ENCODE measurements at regions not wholly inside any gene's neighbourhood (a gene's known extent, or its start where the extent isn't known, plus 50 kb on each side); places are given as distances from the start of the nearest gene placed in this dataset.
"Not testable (repeated sequence)": the region's sequence is repeated elsewhere in the genome, so short reads cannot be mapped to it uniquely, and the experiment has no call there.

DNA sequence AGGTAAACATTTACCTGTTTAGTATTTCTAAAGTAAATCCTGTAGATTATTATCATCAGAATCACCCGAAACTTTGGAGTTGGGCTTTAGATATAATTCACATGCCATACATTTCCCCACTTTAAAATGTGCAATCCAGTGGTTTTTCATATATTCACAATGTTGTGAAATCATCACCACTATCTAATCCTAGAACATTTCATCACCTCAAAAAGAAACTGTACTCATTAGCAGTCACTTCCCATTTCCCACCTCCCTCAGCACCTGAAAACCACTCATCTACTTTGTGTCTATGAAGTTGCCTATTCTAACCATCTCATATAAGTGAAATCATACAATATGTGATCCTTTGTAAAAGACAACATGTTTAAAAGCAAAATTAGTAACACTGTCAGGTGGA is 182.6 kb downstream of the FZD1 start:
- ChIA-PET POLR2A (no interaction called here), CTCF (no interaction called here)

GRCh38 chr7:91455411-91455810 is 191.2 kb downstream of the FZD1 start:
- ChIA-PET POLR2A (no interaction called here), CTCF (no interaction called here)

GRCh38 chr7:91457208-91457607 is 193.0 kb downstream of the FZD1 start:
- POLR2A ChIA-PET = no interaction called here
- CTCF ChIA-PET = interaction anchor here (0.7 kb wide), 1 partner anchor 64 kb away, joined by 4 read pairs; no protein-coding TSS in a partner anchor

DNA sequence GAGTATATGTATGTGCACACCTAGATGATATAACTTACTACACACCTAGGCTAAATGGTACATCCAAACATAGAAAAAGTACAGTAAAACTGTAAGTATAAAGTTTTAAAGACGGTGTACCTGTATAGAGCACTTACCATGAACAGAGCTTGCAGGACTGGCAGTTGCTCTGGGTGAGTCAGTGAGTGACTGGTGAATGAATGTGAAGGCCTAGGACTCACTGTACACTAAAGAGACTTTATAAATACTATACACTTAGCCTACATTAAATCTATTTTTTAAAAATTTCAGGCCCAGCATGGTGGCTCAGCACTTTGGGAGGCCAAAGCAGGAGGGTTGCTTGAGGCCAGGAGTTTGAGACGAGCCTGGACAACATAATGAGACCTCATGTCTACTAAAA is 195.3 kb downstream of the FZD1 start:
- POLR2A ChIA-PET = no interaction called here
- CTCF ChIA-PET = no interaction called here

- CTCF ChIA-PET = no interaction called here
- POLR2A ChIA-PET = no interaction called here
These were observed 198.1 kb downstream of the FZD1 start for GRCh38 chr7:91462316-91462715.

DNA sequence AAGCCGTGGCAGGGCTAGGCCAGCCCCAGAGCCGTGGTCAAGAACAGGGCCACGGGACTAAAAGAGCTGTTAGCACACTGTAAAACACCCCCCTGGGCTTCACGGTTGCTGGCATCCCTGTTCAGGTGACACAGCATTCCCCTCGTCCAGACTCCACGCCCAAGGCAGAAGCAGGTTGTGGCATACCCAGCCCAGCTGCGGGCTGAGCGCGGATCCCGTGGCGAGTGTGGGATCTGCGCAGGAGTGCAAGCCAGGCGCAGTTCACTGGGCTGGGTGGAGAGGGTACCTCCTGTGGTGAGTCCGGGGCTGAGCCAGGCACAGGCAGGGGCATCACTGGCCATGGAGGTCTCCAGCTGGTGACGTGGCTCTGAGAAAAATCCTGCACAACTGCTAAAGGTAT is 199.1 kb downstream of the FZD1 start:
- ChIA-PET POLR2A (no interaction called here), CTCF (no interaction called here)

DNA sequence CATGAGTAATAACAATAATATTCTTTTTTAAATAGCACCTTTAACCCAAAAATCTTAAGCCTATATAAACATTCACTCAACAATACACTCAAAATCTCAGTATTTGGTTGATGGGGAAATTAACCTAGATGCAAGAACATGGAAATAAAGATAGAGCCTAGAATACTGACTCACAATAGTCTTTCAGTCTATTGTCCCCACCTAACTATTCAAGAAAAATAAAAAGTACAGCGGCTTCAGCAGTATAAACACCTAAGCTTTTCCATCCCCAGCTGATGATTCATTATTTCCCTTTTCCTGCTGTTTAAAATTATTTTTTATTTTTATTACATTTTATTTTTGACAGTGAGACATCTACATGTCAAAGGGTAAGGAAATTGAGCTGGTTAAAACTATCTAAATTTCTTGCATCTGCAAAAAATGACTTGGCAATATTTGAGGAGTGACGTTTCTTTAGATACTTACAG is 201.4 kb downstream of the FZD1 start:
- ChIA-PET POLR2A (no interaction called here), CTCF (no interaction called here)

- POLR2A ChIA-PET = no interaction called here
- CTCF ChIA-PET = no interaction called here
These were observed 204.0 kb downstream of the FZD1 start for GRCh38 chr7:91468256-91468655.

GRCh38 chr7:91473619-91474018 is 209.4 kb downstream of the FZD1 start:
- ChIA-PET CTCF (no interaction called here), POLR2A (no interaction called here)

DNA sequence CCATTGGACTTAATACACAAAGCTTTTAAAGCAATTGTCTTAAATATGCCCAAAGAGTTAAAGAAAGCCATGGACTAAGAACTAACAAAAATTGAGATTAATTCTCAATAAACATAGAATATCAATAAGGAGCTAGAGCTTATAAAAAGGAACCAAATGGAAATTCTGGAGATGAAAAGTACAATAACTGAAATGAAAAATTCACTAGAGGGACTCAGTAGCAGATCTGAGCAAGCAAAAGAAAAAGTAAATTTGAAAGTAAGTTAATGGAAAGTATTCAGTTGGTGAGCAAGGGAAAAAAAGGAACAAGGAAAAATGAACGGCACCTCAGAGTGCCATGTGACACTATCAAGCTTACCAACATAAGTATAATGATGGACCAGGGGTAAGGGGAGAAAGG is 209.8 kb downstream of the FZD1 start:
- ChIA-PET POLR2A (no interaction called here), CTCF (no interaction called here)

DNA sequence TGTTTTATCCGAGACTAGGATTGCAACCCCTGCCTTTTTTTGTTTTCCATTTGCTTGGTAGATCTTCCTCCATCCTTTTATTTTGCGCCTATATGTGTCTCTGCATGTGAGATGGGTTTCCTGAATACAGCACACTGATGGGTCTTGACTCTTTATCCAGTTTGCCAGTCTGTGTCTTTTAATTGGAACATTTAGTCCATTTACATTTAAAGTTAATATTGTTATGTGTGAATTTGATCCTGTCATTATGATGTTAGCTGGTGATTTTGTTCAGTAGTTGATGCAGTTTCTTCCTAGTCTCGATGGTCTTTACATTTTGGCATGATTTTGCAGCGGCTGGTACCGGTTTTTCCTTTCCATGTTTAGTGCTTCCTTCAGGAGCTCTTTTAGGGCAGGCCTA is 216.2 kb downstream of the FZD1 start:
- POLR2A ChIA-PET, CTCF ChIA-PET: not testable (repeated sequence)

GRCh38 chr7:91491868-91492267 is 227.6 kb downstream of the FZD1 start:
- ChIA-PET CTCF (no interaction called here), POLR2A (no interaction called here)

- POLR2A ChIA-PET = no interaction called here
- CTCF ChIA-PET = no interaction called here
These were observed 228.1 kb downstream of the FZD1 start for GRCh38 chr7:91492317-91492716.

DNA sequence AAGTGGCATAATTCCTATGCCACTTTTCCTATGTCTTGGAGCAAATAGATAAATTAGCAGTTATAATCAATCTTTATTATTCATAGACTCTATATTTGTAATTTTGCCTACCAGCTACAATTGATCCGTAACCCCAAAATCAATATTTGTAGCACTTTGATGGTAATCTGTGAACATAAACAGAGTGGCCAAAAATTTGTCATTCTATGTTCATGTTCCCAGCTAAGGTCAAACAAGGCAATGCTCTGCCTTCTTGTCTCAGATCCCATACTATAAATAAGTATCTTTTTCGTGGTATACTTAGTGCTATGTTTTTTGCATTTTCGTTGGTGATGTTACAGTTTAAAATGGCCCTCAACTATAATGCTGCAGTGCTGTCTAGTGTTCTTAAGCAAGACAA is 228.5 kb downstream of the FZD1 start:
- ChIA-PET POLR2A (no interaction called here), CTCF (no interaction called here)

DNA sequence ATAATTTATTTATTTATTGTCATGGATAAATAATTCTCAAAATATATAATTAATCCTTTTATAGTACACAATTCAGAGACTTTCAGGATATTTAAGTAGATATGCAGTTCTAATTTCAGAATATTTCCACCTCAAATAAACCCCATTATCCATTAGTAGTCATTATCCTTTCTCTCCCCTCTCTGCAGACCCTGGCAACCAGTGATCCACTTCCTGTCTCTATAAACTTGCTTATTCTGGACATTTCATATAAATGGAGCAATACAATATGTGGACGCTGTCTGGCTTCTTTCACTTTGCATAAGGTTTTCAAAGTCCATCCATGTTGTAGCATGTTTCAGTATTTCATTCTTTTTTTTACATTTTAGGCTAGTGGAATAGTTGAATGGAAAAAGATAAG is 230.2 kb downstream of the FZD1 start:
- CTCF ChIA-PET = no interaction called here

GRCh38 chr7:91496251-91496820 is 232.1 kb downstream of the FZD1 start:
- POLR2A ChIA-PET = no interaction called here
- CTCF ChIA-PET = no interaction called here

More for the DNA sequence above, 230.2 kb downstream of the FZD1 start:
- POLR2A ChIA-PET = no interaction called here

DNA sequence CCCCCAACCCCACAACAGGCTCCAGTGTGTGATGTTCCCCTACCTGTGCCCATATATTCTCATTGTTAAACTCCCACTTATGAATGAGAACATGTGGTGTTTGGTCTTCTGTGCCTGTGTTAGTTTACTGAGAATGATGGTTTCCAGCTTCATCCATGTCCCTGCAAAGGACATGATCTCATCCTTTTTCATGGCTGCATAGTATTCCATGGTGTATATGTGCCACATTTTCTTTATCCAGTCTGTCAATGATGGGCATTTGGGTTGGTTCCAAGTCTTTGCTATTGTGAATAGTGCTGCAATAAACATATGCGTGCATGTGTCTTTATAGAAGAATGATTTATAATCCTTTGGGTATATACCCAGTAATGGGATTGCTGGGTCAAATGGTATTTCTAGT is 233.0 kb downstream of the FZD1 start:
- CTCF ChIA-PET, POLR2A ChIA-PET: not testable (repeated sequence)

GRCh38 chr7:91503934-91504555 is 239.8 kb downstream of the FZD1 start:
- POLR2A ChIA-PET = no interaction called here
- CTCF ChIA-PET = no interaction called here

DNA sequence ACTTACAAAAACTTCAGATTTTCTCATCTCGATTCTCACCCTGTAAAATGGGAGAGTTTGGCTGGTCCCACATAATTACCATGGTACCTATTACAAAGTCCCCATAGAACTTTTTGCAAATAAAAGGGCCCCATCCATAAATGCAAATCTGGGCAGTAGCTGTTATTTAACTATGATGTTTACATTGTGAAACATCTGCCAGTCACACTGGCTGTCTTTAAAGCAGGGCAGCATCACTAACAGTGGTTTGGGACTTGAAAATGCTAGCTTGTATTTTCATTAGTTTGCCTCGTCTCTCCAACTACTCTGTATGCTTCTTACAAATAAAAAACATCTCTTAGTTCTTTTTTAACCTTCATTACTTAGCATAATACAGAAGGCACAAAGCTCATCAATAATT is 240.7 kb downstream of the FZD1 start:
- CTCF ChIA-PET = no interaction called here
- POLR2A ChIA-PET = no interaction called here

DNA sequence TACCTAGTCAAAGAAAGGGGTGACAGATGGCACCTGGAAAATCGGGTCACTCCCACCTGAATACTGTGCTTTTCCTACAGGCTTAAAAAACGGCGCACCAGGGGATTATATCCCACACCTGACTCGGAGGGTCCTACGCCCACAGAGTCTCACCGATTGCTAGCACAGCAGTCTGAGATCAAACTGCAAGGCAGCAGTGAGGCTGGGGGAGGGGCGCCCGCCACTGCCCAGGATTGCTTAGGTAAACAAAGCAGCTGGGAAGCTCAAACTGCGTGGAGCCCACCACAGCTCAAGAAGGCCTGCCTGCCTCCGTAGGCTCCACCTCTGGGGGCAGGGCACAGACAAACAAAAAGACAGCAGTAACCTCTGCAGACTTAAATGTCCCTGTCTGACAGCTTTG is 242.7 kb downstream of the FZD1 start:
- POLR2A ChIA-PET, CTCF ChIA-PET: not testable (repeated sequence)

DNA sequence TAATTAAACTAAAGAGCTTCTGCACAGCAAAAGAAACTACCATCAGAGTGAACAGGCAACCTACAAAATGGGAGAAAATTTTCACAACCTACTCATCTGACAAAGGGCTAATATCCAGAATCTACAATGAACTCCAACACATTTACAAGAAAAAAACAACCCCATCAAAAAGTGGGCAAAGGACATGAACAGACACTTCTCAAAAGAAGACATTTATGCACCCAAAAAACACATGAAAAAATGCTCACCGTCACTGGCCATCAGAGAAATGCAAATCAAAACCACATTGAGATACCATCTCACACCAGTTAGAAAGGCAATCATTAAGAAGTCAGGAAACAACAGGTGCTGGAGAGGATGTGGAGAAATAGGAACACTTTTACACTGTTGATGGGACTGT is 247.6 kb downstream of the FZD1 start:
- POLR2A ChIA-PET, CTCF ChIA-PET: not testable (repeated sequence)

GRCh38 chr7:91512958-91513357 is 248.7 kb downstream of the FZD1 start:
- POLR2A ChIA-PET = no interaction called here
- CTCF ChIA-PET = no interaction called here

GRCh38 chr7:91514591-91514990 is 250.4 kb downstream of the FZD1 start:
- CTCF ChIA-PET = interaction anchor here (0.6 kb wide), 1 partner anchor 59 kb away, joined by 3 read pairs; no protein-coding TSS in a partner anchor

More at GRCh38 chr7:91514591-91514990, 250.4 kb downstream of the FZD1 start:
- POLR2A ChIA-PET = no interaction called here
